ENCODE measurements at regions not wholly inside any gene's neighbourhood (a gene's known extent, or its start where the extent isn't known, plus 50 kb on each side); places are given as distances from the start of the nearest gene placed in this dataset.

- peak; percentile 42 for DNase-seq (ENCODE audit: low read depth)
- no peak overlapping the region for H3K4me3 ChIP-seq (ENCODE audit: low read depth, low read length)
- TF ChIP-seq CTCF (IDR thresholded peaks at IDR 0.05; ENCODE audit: insufficient read depth, low read length): peak; percentile 42
Measured at GRCh38 chr1:170267317-170267716, 121.6 kb downstream of the NTMT2 start.

GRCh38 chr1:170271430-170272161 is 125.8 kb downstream of the NTMT2 start:
- no peak for DNase-seq (ENCODE audit: low read depth)
- no peak overlapping the region for H3K4me3 ChIP-seq (ENCODE audit: low read depth, low read length)
- no peak for TF ChIP-seq CTCF (IDR thresholded peaks at IDR 0.05; ENCODE audit: insufficient read depth, low read length)

GRCh38 chr1:170273291-170274130 is 127.8 kb downstream of the NTMT2 start:
- no peak for DNase-seq (ENCODE audit: low read depth)
- no peak for TF ChIP-seq CTCF (IDR thresholded peaks at IDR 0.05; ENCODE audit: insufficient read depth, low read length)
- H3K4me3 ChIP-seq (ENCODE audit: low read depth, low read length): no peak overlapping the region

- TF ChIP-seq CTCF (IDR thresholded peaks at IDR 0.05; ENCODE audit: insufficient read depth, low read length): no peak
- no peak overlapping the region for H3K4me3 ChIP-seq (ENCODE audit: low read depth, low read length)
- DNase-seq (ENCODE audit: low read depth): peak; percentile 83
Measured at GRCh38 chr1:170274131-170274501, 128.4 kb downstream of the NTMT2 start.

- DNase-seq (ENCODE audit: low read depth): no peak
- H3K4me3 ChIP-seq (ENCODE audit: low read depth, low read length): no peak overlapping the region
- no peak for TF ChIP-seq CTCF (IDR thresholded peaks at IDR 0.05; ENCODE audit: insufficient read depth, low read length)
Measured at GRCh38 chr1:170277985-170278384, 132.2 kb downstream of the NTMT2 start.

GRCh38 chr1:170284016-170284415 is 138.3 kb downstream of the NTMT2 start:
- TF ChIP-seq CTCF (IDR thresholded peaks at IDR 0.05; ENCODE audit: insufficient read depth, low read length): no peak
- peak; percentile 69 for DNase-seq (ENCODE audit: low read depth)
- no peak overlapping the region for H3K4me3 ChIP-seq (ENCODE audit: low read depth, low read length)

Data from fibroblast of the aortic adventitia (primary cell).